Choroid plexus epithelial cell (primary cell): ENCODE measurements at regions not wholly inside any gene's neighbourhood (a gene's known extent, or its start where the extent isn't known, plus 50 kb on each side); places are given as distances from the start of the nearest gene placed in this dataset.

Experiments
- DNase-seq: peaks from one replicate; pipeline ENCODE4 v3.0.0-alpha.2; 2010; ENCODE audit warnings: low read depth
- H3K4me3 ChIP-seq: 2 replicates; pipeline ENCODE4 v1.5.1; 2011; ENCODE audit warnings: low read depth, mild to moderate bottlenecking, control low read depth, low read length, moderate library complexity
- TF ChIP-seq, protein P1 (sequence below): conservative IDR thresholded peaks from 2 replicates; pipeline ENCODE4 v1.5.1; 2011; ENCODE audit warnings: low read depth, mild to moderate bottlenecking, control low read depth, inconsistent platforms, low read length, moderate library complexity

DNA sequence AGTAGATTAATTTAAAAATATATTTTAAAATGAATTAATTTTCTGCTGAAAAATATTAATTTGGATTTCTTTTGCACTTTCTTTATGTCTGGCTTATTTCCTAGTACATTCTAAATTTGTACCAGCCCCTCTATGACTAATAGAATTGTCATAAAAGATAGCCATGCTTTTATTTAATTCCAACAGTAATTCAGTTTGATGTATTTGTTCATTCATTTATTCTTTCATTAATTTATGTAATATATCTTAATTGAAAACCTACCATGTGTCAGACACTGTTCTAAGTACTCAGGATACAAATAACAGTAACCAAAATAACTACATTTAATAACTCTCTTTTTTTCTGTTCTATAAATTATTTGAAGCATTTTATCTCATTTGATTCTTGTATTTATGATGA is 264.0 kb upstream of the CCDC179 start:
- DNase-seq, result no peak
- H3K4me3 ChIP-seq, result no peak overlapping the region
- TF ChIP-seq, protein P1, sequence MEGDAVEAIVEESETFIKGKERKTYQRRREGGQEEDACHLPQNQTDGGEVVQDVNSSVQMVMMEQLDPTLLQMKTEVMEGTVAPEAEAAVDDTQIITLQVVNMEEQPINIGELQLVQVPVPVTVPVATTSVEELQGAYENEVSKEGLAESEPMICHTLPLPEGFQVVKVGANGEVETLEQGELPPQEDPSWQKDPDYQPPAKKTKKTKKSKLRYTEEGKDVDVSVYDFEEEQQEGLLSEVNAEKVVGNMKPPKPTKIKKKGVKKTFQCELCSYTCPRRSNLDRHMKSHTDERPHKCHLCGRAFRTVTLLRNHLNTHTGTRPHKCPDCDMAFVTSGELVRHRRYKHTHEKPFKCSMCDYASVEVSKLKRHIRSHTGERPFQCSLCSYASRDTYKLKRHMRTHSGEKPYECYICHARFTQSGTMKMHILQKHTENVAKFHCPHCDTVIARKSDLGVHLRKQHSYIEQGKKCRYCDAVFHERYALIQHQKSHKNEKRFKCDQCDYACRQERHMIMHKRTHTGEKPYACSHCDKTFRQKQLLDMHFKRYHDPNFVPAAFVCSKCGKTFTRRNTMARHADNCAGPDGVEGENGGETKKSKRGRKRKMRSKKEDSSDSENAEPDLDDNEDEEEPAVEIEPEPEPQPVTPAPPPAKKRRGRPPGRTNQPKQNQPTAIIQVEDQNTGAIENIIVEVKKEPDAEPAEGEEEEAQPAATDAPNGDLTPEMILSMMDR, result no peak

DNA sequence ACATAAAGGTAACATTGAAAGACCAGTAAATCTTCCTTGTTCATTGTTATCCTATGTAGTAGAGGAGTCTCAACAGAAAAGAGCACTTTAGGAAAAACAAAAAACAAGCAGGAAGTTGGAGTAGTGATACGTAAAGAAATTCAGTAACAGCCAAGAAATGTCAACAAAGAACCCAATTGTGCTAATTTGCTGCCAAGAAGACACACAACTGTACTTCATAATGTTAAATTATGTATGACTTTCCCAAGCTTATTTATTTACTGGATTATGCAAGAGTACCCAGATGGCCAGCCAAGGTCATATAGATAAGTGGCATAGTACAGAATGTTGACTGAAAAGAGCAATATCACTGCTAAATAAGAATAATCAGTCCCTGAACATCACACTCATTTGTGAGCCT is 264.7 kb upstream of the CCDC179 start:
- TF ChIP-seq, protein P1, result no peak
- H3K4me3 ChIP-seq, result no peak overlapping the region
- DNase-seq, result peak; percentile 18

DNA sequence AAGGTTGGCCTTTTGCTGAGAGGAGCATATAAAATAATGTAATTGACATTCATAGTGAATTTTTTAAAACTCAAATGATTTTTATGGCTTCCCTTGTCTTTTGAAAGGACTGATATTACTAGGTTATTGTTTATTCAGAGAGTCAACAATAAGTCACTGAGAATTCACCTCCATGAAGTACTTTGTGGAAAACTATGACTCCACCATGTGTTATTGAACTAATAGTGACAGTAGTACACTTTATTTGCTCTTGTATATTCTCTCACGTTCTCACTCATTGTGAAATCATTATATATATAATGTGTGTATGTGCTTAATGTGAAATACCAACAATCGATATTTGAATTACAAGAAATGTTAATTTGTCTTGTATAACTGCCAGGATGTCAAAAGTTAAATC is 267.4 kb upstream of the CCDC179 start:
- no peak for DNase-seq
- TF ChIP-seq, protein P1, result no peak
- no peak overlapping the region for H3K4me3 ChIP-seq

DNA sequence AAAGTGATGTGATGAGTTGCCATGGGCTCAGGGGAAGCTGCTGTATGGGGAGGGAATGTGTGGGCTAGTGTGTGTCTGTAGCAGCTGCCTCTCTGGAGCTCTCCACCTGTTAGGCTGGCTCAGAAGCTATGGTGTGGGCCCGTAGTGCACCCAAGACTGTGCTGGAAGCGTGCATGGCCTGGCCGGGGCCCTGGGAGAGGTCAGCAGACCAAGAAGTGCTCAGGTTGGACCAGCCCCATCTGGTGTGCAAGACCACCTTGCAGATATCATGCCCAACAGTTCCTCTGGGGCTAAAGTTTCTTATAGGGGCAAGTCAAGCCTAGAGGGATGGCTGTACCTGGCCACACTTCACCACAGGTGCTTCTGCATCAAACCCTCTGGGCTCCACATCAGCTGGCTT is 274.4 kb upstream of the CCDC179 start:
- H3K4me3 ChIP-seq, result no peak overlapping the region
- TF ChIP-seq, protein P1, result no peak
- no peak for DNase-seq

DNA sequence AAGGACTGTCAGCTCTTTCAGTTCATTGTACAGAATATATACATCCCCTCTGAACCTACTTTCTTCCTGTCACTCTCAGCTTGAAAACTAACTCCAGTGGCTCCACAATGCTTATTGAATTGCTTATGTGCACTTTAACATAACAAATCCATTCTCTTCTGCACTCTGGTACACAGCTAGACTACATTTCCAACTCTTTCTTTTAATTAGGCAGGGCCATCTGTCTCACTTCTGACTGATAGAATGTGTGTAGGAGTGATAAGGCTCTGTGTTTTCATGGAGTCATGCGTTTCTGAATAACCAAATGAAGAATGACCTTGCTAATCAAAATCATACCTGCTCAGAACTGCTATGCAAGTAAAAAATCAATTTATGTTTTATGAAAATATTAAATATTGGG is 278.5 kb upstream of the CCDC179 start:
- no peak overlapping the region for H3K4me3 ChIP-seq
- TF ChIP-seq, protein P1, result no peak
- no peak for DNase-seq

DNA sequence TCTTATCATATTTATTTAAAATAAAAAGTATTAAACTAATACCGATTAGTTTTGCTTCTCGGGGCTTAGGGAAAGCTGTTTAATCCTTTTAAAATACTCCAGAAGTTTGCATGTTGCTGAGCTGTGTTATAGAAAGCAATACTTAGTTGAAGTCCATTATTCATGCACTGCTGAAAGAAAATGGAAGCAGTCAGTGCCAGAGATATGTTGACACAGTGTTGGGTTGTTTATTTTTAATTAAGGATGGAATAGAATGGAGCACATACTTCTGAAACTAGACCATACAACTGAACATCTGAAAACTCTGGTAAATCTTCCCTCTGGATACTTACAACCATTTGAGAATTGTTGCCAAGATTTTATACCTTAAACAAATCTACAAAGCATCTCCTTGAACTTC is 282.7 kb upstream of the CCDC179 start:
- H3K4me3 ChIP-seq, result no peak overlapping the region
- TF ChIP-seq, protein P1, result no peak
- DNase-seq, result no peak

DNA sequence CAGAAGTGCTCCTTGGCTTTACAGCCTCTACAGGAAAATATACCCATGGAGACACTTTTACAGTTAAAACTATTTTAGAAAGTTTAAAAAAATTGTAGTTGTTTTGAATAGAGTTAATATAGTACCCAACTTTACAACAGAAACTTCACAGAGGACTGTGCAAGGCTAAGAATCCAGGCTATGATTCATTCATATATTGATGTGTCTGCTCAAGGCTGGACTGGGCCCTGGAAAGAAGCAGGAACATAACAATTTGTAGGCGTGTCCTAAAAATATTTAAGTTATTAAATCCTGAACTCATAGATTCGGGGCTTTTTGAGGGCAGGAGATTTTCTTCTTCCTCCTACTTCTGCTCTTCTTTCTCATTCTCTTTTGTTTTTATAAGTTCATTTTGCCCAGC is 291.5 kb upstream of the CCDC179 start:
- TF ChIP-seq, protein P1, result no peak
- H3K4me3 ChIP-seq, result no peak overlapping the region
- DNase-seq, result peak; percentile 11
